DND-41 (cell line): ENCODE measurements at regions not wholly inside any gene's neighbourhood (a gene's known extent, or its start where the extent isn't known, plus 50 kb on each side); places are given as distances from the start of the nearest gene placed in this dataset.

Experiments
- ATAC-seq: fragments of 200-7000 bp; cut with Tn5 transposase; 3 replicates; pipeline ENCODE4 v1.9.1; 2021; ENCODE audit warnings: low read depth; ENCODE audit not compliant: insufficient read depth
- DNase-seq: peaks from one replicate; pipeline ENCODE4 v3.0.0-alpha.2; 2020
- H2AFZ ChIP-seq: 2 replicates; pipeline ENCODE4 v1.6.0; 2012; ENCODE audit warnings: low read depth, low read length
- H3K27ac ChIP-seq: 2 replicates; pipeline ENCODE4 v1.5.1; 2012; ENCODE audit warnings: low read length, inconsistent platforms
- H3K27me3 ChIP-seq: fragments of 200-600 bp; sonication (generic); 2 replicates; pipeline ENCODE4 v1.6.0; 2012; ENCODE audit warnings: low read length, mild to moderate bottlenecking, inconsistent platforms; ENCODE audit not compliant: insufficient read depth, poor library complexity
- H3K36me3 ChIP-seq: 2 replicates; pipeline ENCODE4 v1.5.1; 2012; ENCODE audit warnings: low read length, inconsistent platforms; ENCODE audit not compliant: insufficient read depth
- H3K4me1 ChIP-seq: 2 replicates; pipeline ENCODE4 v1.5.1; 2012; ENCODE audit warnings: mild to moderate bottlenecking, low read length; ENCODE audit not compliant: insufficient read depth
- H3K4me2 ChIP-seq: 2 replicates; pipeline ENCODE4 v1.6.0; 2012; ENCODE audit warnings: mild to moderate bottlenecking, moderate library complexity, low read length, inconsistent platforms; ENCODE audit not compliant: insufficient read depth
- H3K4me3 ChIP-seq, 2 experiments: fragments of 200-600 bp in 1 of 2; shearing (Covaris generic) in 1 of 2; 2 replicates each; pipeline ENCODE4 v1.5.1; 2012 to 2016; ENCODE audit warnings: inconsistent platforms in 2 of 2, low read length in 2 of 2, mild to moderate bottlenecking in 2 of 2, low read depth in 1 of 2, moderate library complexity in 1 of 2
- H3K79me2 ChIP-seq: 2 replicates; pipeline ENCODE4 v1.6.0; 2012; ENCODE audit warnings: low read length, inconsistent platforms; ENCODE audit not compliant: insufficient read depth
- H3K9ac ChIP-seq: 2 replicates; pipeline ENCODE4 v1.6.0; 2012; ENCODE audit warnings: low read depth, mild to moderate bottlenecking, inconsistent platforms, low read length, moderate library complexity
- H3K9me3 ChIP-seq: 2 replicates; pipeline ENCODE4 v1.5.1; 2012; ENCODE audit warnings: low read length, moderate library complexity, mild to moderate bottlenecking, inconsistent platforms; ENCODE audit not compliant: insufficient read depth, severe bottlenecking
- H4K20me1 ChIP-seq: 2 replicates; pipeline ENCODE4 v1.6.0; 2012; ENCODE audit warnings: low read length; ENCODE audit not compliant: insufficient read depth
- CTCF ChIP-seq: IDR thresholded peaks from 2 replicates; pipeline ENCODE4 v1.5.1; 2012; ENCODE audit warnings: borderline replicate concordance, low read length, moderate library complexity, mild to moderate bottlenecking; ENCODE audit not compliant: poor library complexity, severe bottlenecking; ENCODE audit errors: extremely low read depth
- EZH2 ChIP-seq: IDR thresholded peaks from 3 replicates; pipeline ENCODE4 v1.6.1; 2012; ENCODE audit warnings: borderline replicate concordance, low read depth, mild to moderate bottlenecking, moderate library complexity, low read length, inconsistent platforms; ENCODE audit not compliant: severe bottlenecking

DNA sequence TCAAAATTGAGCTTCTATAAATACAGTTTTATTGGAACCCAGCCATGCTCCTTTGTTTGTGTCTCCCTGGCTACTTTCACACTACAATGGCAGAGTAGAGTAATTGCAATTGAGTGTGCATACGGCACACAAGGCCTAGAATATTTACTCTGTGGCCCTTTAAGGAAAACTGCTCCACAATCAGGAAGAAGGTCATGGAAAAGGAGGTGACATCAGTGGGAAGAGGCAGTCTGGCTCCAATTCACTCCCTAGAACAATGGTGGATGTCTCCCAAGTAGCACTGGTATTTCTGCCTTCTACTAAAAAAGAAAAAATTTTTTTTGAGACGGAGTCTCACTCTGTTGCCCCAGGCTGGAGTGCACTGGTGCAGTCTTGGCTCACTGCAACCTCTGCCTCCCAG lies 51.3 kb downstream of the KRTAP19-8 start:
- H3K4me3 ChIP-seq: no peak overlapping the region
- no peaks in the 10 kb centered on the region for H3K9me3 ChIP-seq
- H3K27ac ChIP-seq: no peak overlapping the region
- no peak overlapping the region for H3K4me2 ChIP-seq
- H3K79me2 ChIP-seq: no peaks in the 10 kb centered on the region
- peaks cover 13% of the 10 kb centered on the region for H3K27me3 ChIP-seq
- no peak overlapping the region for H2AFZ ChIP-seq
- H4K20me1 ChIP-seq: no peaks in the 10 kb centered on the region
- no peak for DNase-seq
- H3K4me1 ChIP-seq: no peaks in the 10 kb centered on the region
- no peak for ATAC-seq
- no peak overlapping the region for H3K9ac ChIP-seq
- no peaks in the 10 kb centered on the region for H3K36me3 ChIP-seq
- TF ChIP-seq EZH2 (no peak), CTCF (no peak)

DNA sequence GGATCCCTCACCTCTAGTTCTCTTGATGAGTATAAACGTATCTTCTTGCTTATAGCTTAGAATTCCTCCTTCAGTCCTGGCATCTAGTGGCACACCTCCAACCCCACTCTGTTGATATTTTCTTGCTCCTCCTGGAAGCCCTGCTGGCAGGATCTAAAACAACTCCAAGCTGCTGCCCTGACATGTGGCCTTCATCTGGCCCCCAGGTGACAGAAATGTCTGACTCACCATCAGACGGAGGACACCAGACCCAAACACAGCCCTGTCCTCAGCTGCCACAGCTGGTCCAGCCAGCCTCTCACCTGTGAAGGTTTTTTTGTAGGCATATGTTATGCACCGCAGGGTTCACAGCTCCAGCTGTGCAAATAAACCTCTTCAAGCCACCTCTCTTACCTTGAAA lies 53.4 kb downstream of the KRTAP19-8 start:
- H3K9me3 ChIP-seq: no peaks in the 10 kb centered on the region
- no peaks in the 10 kb centered on the region for H3K36me3 ChIP-seq
- peaks cover 13% of the 10 kb centered on the region for H3K27me3 ChIP-seq
- no peaks in the 10 kb centered on the region for H3K79me2 ChIP-seq
- H3K27ac ChIP-seq: no peak overlapping the region
- no peaks in the 10 kb centered on the region for H3K4me1 ChIP-seq
- ATAC-seq (no peak), DNase-seq (no peak)
- no peak overlapping the region for H3K4me2 ChIP-seq
- no peak overlapping the region for H2AFZ ChIP-seq
- no peak overlapping the region for H3K9ac ChIP-seq
- no peaks in the 10 kb centered on the region for H4K20me1 ChIP-seq
- no peak for TF ChIP-seq CTCF
- no peak for TF ChIP-seq EZH2
- no peak overlapping the region for H3K4me3 ChIP-seq

GRCh38 chr21:30981403-30981802 lies 56.9 kb downstream of the KRTAP19-8 start:
- H3K27me3 ChIP-seq: peaks cover 6% of the 10 kb centered on the region
- H3K4me1 ChIP-seq: no peaks in the 10 kb centered on the region
- no peak overlapping the region for H3K27ac ChIP-seq
- DNase-seq (no peak), ATAC-seq (no peak)
- no peak overlapping the region for H3K4me3 ChIP-seq
- TF ChIP-seq CTCF (no peak), EZH2 (no peak)
- no peak overlapping the region for H2AFZ ChIP-seq
- H3K36me3 ChIP-seq: no peaks in the 10 kb centered on the region
- H3K4me2 ChIP-seq: no peak overlapping the region
- H4K20me1 ChIP-seq: no peaks in the 10 kb centered on the region
- no peaks in the 10 kb centered on the region for H3K9me3 ChIP-seq
- H3K79me2 ChIP-seq: no peaks in the 10 kb centered on the region
- no peak overlapping the region for H3K9ac ChIP-seq

- no peaks in the 10 kb centered on the region for H3K27me3 ChIP-seq
- H3K9ac ChIP-seq: no peak overlapping the region
- H3K27ac ChIP-seq: no peak overlapping the region
- DNase-seq: no peak
- H3K4me3 ChIP-seq: no peak overlapping the region
- H3K79me2 ChIP-seq: no peaks in the 10 kb centered on the region
- no peaks in the 10 kb centered on the region for H4K20me1 ChIP-seq
- H3K9me3 ChIP-seq: no peaks in the 10 kb centered on the region
- no peak overlapping the region for H2AFZ ChIP-seq
- TF ChIP-seq CTCF: no peak
- TF ChIP-seq EZH2: no peak
- no peaks in the 10 kb centered on the region for H3K4me1 ChIP-seq
- H3K4me2 ChIP-seq: 0 out of 2 replicates have a peak overlapping the region, but pooled peaks have one; percentile 1
- H3K36me3 ChIP-seq: no peaks in the 10 kb centered on the region
- peak; percentile 71; the same call in 1 of the 3 replicates for ATAC-seq
Observed at GRCh38 chr21:30979054-30979453, 59.2 kb downstream of the KRTAP19-8 start.
